Breast epithelium (tissue), 3 donors: ENCODE measurements at regions not wholly inside any gene's neighbourhood (a gene's known extent, or its start where the extent isn't known, plus 50 kb on each side); places are given as distances from the start of the nearest gene placed in this dataset.

Experiments used
- CTCF ChIP-seq, 3 donors: fragments of 450-650 bp; IDR thresholded peaks; one replicate each; pipeline ENCODE4 v1.5.1; 2016 to 2017; ENCODE audit warnings: antibody characterized with exemption in 3 of 3, mild to moderate bottlenecking in 3 of 3, moderate library complexity in 3 of 3
- POLR2A ChIP-seq: fragments of 450-650 bp; IDR thresholded peaks from one replicate; pipeline ENCODE4 v1.6.1; 2016; ENCODE audit warnings: antibody characterized with exemption, mild to moderate bottlenecking, moderate library complexity

- TF ChIP-seq CTCF (IDR thresholded peaks at IDR 0.05) (no peak), POLR2A (no peak)
Observed at GRCh38 chr9:135034106-135034505, 53.4 kb upstream of the OLFM1 start.
